Right lobe of liver (tissue), 6 donors: ENCODE measurements at regions not wholly inside any gene's neighbourhood (a gene's known extent, or its start where the extent isn't known, plus 50 kb on each side); places are given as distances from the start of the nearest gene placed in this dataset.

ENCODE experiments used
- ATAC-seq, 4 donors: fragments of 200-7000 bp; cut with Tn5 transposase; one replicate each; pipeline ENCODE4 v1.9.1; 2020; ENCODE audit warnings: mild to moderate bottlenecking in 4 of 4, moderate library complexity in 4 of 4
- DNase-seq, 3 donors: peaks; one replicate each; pipeline ENCODE4 v3.0.0-alpha.2; 2020
- H3K27ac ChIP-seq, 3 donors: fragments of 200-600 bp; one replicate each; pipeline ENCODE4 v1.8.0; 2022
- H3K27me3 ChIP-seq, 2 donors: fragments of 200-600 bp; one replicate each; pipeline ENCODE4 v1.8.0; 2022
- H3K36me3 ChIP-seq, 4 donors: fragments of 200-600 bp; sonication (generic) in 1 of 4; one replicate each; pipeline versions ENCODE4 v1.5.1 to v1.8.0; 2017 to 2022; ENCODE audit warnings: control low read depth in 1 of 4
- H3K4me1 ChIP-seq, 4 donors: fragments of 200-600 bp; sonication (generic) in 1 of 4; one replicate each; pipeline versions ENCODE4 v1.5.1 to v1.8.0; 2017 to 2022; ENCODE audit warnings: control low read depth in 1 of 4
- H3K4me3 ChIP-seq, 3 donors: fragments of 200-600 bp; one replicate each; pipeline ENCODE4 v1.8.0; 2022
- H3K9me3 ChIP-seq, 4 donors: fragments of 200-600 bp; sonication (generic) in 1 of 4; one replicate each; pipeline versions ENCODE4 v1.5.1 to v1.8.0; 2017 to 2022; ENCODE audit warnings: control low read depth in 1 of 4
- POLR2A ChIP-seq: fragments of 450-650 bp; IDR thresholded peaks from one replicate; pipeline ENCODE4 v1.6.1; 2017; ENCODE audit warnings: antibody characterized with exemption, mild to moderate bottlenecking
- WGBS: methylation state at CpG from one replicate; pipeline ENCODE4 v1.1.6; 2018; ENCODE audit warnings: low coverage, low lambda C conversion rate; ENCODE audit not compliant: insufficient coverage; ENCODE audit errors: missing lambda C conversion rate; 5-methylcytosine and 5-hydroxymethylcytosine counted together
- intact Hi-C, 2 donors: fragments of 100-400 bp; cut with DNase I; formaldehyde crosslinking; loops; one replicate each; pipeline versions ENCODE4 v1.11.2 to v1.14.1; 2022
- TF ChIP-seq, protein P1 (sequence below), 4 donors: fragments of 200-600 bp in 3 of 4; fragments of 450-650 bp in 1 of 4; IDR thresholded peaks; one replicate each; pipeline versions ENCODE4 v1.5.1 to v1.8.0; 2016 to 2022; ENCODE audit warnings: antibody characterized with exemption in 4 of 4, mild to moderate bottlenecking in 2 of 4
- donor health status: DM: no; HTN: yes; CAD: no.
- donor health status: DM: no; HTN: no; CAD: no.
- donor health status: DM: no; HTN: no; CAD: no.
- donor health status: DM: no; HTN: yes; CAD: no.
- donor health status: DM: no; HTN: yes; CAD: no.

- TF ChIP-seq POLR2A = no peak
- TF ChIP-seq, protein P1, sequence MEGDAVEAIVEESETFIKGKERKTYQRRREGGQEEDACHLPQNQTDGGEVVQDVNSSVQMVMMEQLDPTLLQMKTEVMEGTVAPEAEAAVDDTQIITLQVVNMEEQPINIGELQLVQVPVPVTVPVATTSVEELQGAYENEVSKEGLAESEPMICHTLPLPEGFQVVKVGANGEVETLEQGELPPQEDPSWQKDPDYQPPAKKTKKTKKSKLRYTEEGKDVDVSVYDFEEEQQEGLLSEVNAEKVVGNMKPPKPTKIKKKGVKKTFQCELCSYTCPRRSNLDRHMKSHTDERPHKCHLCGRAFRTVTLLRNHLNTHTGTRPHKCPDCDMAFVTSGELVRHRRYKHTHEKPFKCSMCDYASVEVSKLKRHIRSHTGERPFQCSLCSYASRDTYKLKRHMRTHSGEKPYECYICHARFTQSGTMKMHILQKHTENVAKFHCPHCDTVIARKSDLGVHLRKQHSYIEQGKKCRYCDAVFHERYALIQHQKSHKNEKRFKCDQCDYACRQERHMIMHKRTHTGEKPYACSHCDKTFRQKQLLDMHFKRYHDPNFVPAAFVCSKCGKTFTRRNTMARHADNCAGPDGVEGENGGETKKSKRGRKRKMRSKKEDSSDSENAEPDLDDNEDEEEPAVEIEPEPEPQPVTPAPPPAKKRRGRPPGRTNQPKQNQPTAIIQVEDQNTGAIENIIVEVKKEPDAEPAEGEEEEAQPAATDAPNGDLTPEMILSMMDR (IDR thresholded peaks at IDR 0.05) = no peak
- intact Hi-C loops = no loop called here
- H3K27me3 ChIP-seq = no peaks in the 10 kb centered on the region
- no peak overlapping the region for H3K27ac ChIP-seq
- no peak overlapping the region for H3K4me3 ChIP-seq
- no peaks in the 10 kb centered on the region for H3K9me3 ChIP-seq
- 66% methylated on average over 10 of the region's 12 CpGs for WGBS
- DNase-seq = no peak
- no peaks in the 10 kb centered on the region for H3K36me3 ChIP-seq
- no peak for ATAC-seq
- no peaks in the 10 kb centered on the region for H3K4me1 ChIP-seq
These were observed 315.4 kb downstream of the ETAA1 start for GRCh38 chr2:67712484-67712883.

DNA sequence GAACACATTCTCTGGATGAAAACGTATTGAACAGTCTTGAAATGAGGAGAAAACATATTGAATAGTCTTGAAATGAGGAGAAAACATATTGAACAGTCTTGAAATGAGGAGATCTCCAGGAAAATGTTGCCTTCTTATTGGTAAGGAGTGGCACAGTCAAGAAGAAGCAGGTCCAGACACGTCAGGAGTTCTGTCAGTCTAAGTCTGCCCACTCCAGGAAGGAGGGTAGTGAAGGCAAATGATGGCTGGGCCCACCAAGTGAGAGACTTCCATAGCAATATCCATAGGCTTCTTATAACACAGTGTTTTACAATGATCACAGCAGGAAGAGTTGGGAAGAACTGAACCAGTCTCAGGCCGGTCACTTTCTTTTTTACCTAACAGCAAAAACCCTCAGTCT lies 316.2 kb downstream of the ETAA1 start:
- Histone ChIP-seq H3K36me3 (no peaks in the 10 kb centered on the region), H3K27ac (no peak overlapping the region), H3K4me1 (no peaks in the 10 kb centered on the region), H3K27me3 (no peaks in the 10 kb centered on the region), H3K9me3 (no peaks in the 10 kb centered on the region), H3K4me3 (no peak overlapping the region)
- TF ChIP-seq, protein P1 (IDR thresholded peaks at IDR 0.05) = no peak
- TF ChIP-seq POLR2A = no peak
- DNase-seq (no peak), ATAC-seq (no peak)
- WGBS = 44% methylated on average over 3 of the region's 3 CpGs
- intact Hi-C loops = no loop called here

- no peak overlapping the region for H3K27ac ChIP-seq
- ATAC-seq = no peak
These were observed 319.8 kb downstream of the ETAA1 start for GRCh38 chr2:67716895-67717396.

DNA sequence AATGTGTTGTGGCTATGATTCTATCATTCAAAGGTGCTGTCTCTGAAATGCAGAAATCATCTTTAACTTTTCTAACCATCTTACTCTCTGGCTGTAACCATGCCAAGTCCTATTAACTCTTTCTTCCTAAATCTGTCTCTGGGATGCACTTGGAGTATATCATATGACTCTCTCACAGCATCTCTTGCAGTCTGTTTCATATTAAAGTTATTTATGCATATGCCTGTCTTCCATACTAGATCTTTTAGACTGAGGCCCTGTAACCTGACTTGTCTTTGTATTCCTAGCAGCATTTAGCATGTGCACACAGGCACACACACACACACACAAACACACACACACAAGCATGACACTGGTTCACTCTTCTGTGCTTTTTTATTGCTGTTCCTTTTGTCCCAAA lies 320.6 kb downstream of the ETAA1 start:
- no peak for DNase-seq
- intact Hi-C loops = no loop called here
- H3K4me3 ChIP-seq = no peak overlapping the region

More at GRCh38 chr2:67716895-67717396, 319.8 kb downstream of the ETAA1 start:
- Histone ChIP-seq H3K9me3 (no peaks in the 10 kb centered on the region), H3K4me3 (no peak overlapping the region), H3K4me1 (no peaks in the 10 kb centered on the region), H3K27me3 (no peaks in the 10 kb centered on the region), H3K36me3 (no peaks in the 10 kb centered on the region)
- DNase-seq = no peak
- WGBS = 38% methylated on average over 1 of the region's 1 CpG
- no peak for TF ChIP-seq POLR2A
- TF ChIP-seq, protein P1 (IDR thresholded peaks at IDR 0.05) = no peak
- intact Hi-C loops = no loop called here

More for the DNA sequence above, 320.6 kb downstream of the ETAA1 start:
- H3K4me1 ChIP-seq = no peaks in the 10 kb centered on the region
- no peaks in the 10 kb centered on the region for H3K27me3 ChIP-seq
- H3K27ac ChIP-seq = no peak overlapping the region
- ATAC-seq = no peak
- H3K9me3 ChIP-seq = no peaks in the 10 kb centered on the region
- no peaks in the 10 kb centered on the region for H3K36me3 ChIP-seq
- TF ChIP-seq POLR2A = no peak
- TF ChIP-seq, protein P1 (IDR thresholded peaks at IDR 0.05) = no peak
